Left ventricle myocardium inferior (tissue), 1 donor: ENCODE measurements at regions not wholly inside any gene's neighbourhood (a gene's known extent, or its start where the extent isn't known, plus 50 kb on each side); places are given as distances from the start of the nearest gene placed in this dataset.
A peak's percentile ranks its signal among the peaks of the same experiment; 100 is the strongest.

Source experiments
- DNase-seq: peaks from one replicate; pipeline ENCODE4 v3.0.0-alpha.2; 2020
- H3K27ac ChIP-seq: fragments of 200-600 bp; replicated peaks from 2 replicates; pipeline ENCODE4 v1.8.0; 2021
- H3K27me3 ChIP-seq: fragments of 200-600 bp; 2 replicates; pipeline ENCODE4 v1.8.0; 2021; ENCODE audit warnings: low read depth
- H3K36me3 ChIP-seq: fragments of 200-600 bp; 2 replicates; pipeline ENCODE4 v1.8.0; 2021
- H3K4me1 ChIP-seq: fragments of 200-600 bp; 2 replicates; pipeline ENCODE4 v1.8.0; 2021
- H3K4me3 ChIP-seq: fragments of 200-600 bp; 2 replicates; pipeline ENCODE4 v1.8.0; 2021; ENCODE audit warnings: mild to moderate bottlenecking, moderate library complexity
- H3K9me3 ChIP-seq: fragments of 200-600 bp; replicated peaks from 2 replicates; pipeline ENCODE4 v1.8.0; 2021
- CTCF ChIP-seq: fragments of 200-600 bp; IDR thresholded peaks from 2 replicates; pipeline ENCODE4 v1.8.0; 2021; ENCODE audit warnings: antibody characterized with exemption, mild to moderate bottlenecking, borderline replicate concordance
- intact Hi-C: fragments of 100-400 bp; cut with micrococcal nuclease; formaldehyde crosslinking; loops from one replicate; pipeline ENCODE4 v1.11.0; 2022
- donor health status: DM: no; HTN: yes; CAD: no; lungs with severe emphysema.

GRCh38 chr9:107605041-107605440 lies 115.5 kb upstream of the KLF4 start:
- Histone ChIP-seq H3K4me3 (no peak overlapping the region), H3K27me3 (no peaks in the 10 kb centered on the region), H3K4me1 (peaks cover 9% of the 10 kb centered on the region), H3K27ac (no peak overlapping the region), H3K9me3 (no peaks in the 10 kb centered on the region), H3K36me3 (no peaks in the 10 kb centered on the region)
- TF ChIP-seq CTCF, result no peak
- intact Hi-C loops, result no loop called here
- no peak for DNase-seq

DNA sequence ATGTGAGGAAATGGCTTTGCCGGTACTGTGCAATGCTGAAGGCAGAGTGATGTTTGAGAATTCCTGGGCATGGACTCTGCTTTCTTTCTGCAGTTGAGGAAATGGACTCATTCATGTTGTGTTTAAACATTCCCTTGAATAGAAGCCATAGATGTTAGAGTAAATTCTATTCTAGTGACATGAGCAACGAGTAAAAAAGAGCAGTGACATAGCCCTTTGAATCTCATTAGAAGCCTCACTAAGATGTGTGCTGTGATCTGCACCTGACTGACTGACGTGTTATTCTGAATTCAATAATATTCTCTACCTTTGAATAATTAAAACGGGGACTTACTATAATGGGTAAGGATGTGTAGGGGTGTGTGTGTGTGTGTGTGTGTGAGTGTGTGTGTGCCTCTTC lies 113.7 kb upstream of the KLF4 start:
- no peak for TF ChIP-seq CTCF
- Histone ChIP-seq H3K27me3 (no peaks in the 10 kb centered on the region), H3K27ac (peak overlapping the region; percentile 2), H3K4me3 (no peak overlapping the region), H3K36me3 (no peaks in the 10 kb centered on the region), H3K4me1 (peaks cover 17% of the 10 kb centered on the region), H3K9me3 (no peaks in the 10 kb centered on the region)
- no peak for DNase-seq
- intact Hi-C loops, result no loop called here

DNA sequence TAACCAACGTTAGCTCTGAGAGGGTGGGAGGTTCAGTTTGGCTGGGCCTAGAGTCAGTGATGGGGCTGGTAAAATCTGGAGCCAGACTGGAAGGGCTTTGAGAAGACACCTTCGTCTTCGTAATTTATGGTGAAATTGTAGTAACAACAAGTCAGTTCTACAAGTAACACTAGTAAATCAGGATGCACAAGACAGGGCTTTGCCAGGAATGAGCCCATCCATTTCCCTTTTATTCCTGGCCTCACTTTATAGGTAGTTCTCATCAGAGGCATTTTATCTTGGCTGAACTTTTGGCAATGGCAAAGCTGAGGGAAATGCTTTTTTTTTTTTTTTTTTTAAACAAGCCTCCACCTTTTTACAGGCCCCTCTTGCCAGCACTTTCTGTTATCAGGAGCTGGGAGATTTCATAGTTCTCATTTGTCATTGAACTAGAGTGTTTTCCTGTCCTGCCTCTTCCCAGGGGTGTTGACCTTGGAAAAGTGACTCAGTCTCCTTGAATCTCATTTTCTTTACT lies 110.5 kb upstream of the KLF4 start:
- TF ChIP-seq CTCF, result no peak
- H3K4me1 ChIP-seq, result peaks cover 23% of the 10 kb centered on the region
- H3K36me3 ChIP-seq, result no peaks in the 10 kb centered on the region
- DNase-seq, result no peak
- H3K4me3 ChIP-seq, result no peak overlapping the region
- peak overlapping the region; percentile 80 for H3K27ac ChIP-seq
- no peaks in the 10 kb centered on the region for H3K27me3 ChIP-seq
- intact Hi-C loops, result no loop called here
- no peaks in the 10 kb centered on the region for H3K9me3 ChIP-seq

DNA sequence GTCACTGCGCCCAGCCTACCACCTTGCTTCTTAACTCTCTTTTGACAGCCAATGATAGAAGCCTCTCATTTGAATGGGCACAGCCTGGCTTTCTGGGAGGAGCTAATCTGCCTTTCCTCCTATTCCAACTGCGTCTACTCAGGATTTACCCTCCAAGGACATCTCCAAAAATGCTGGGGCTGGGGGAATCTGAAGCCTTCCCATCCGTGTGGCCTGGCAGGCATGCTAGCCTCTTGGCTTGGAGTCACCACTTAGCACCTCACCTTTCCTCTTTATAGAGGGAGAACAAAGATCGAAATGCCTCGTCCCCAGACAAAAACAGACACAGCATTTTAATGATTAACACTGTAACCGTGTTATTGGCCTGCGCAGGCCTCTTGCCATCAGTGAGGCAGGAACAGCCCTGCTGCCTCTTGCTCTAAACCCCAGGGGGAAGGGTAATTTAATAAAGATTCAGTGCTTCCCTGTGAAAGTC lies 108.2 kb upstream of the KLF4 start:
- no peak for DNase-seq
- H3K9me3 ChIP-seq, result no peaks in the 10 kb centered on the region
- no peaks in the 10 kb centered on the region for H3K27me3 ChIP-seq
- H3K36me3 ChIP-seq, result no peaks in the 10 kb centered on the region
- no peak for TF ChIP-seq CTCF
- peaks cover 19% of the 10 kb centered on the region for H3K4me1 ChIP-seq
- H3K27ac ChIP-seq, result no peak overlapping the region
- intact Hi-C loops, result no loop called here
- no peak overlapping the region for H3K4me3 ChIP-seq

DNA sequence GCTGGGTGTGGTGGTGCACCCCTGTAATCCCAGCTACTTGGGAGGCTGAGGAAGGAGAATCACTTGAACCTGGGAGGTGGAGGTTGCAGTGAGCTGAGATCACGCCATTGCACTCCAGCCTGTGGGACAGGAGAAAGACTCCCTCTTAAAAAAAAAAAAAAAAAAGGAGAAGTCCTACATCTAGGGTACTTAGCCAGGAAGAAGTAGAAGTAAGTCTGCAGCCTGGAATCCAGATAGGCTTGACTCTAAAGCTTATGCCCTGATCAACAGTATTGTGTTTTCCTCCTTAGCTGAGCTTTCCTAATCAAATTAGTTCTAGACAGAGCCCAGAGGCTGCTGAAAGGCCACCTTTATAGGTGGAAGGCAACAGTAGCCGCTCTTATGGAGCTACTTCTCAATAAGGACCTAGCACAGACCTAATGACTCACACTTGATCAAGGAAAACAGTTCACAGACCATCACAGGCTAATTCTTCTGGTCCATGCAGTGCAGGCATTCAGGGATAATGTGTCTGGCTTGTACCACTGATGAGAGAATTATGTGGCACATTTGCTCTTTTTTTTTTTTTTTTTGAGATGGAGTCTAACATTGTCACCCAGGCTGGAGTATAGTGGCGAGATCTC lies 105.5 kb upstream of the KLF4 start:
- TF ChIP-seq CTCF, result no peak
- intact Hi-C loops, result no loop called here
- Histone ChIP-seq H3K4me3 (no peak overlapping the region), H3K36me3 (no peaks in the 10 kb centered on the region), H3K4me1 (peaks cover 14% of the 10 kb centered on the region), H3K27me3 (no peaks in the 10 kb centered on the region), H3K27ac (no peak overlapping the region), H3K9me3 (no peaks in the 10 kb centered on the region)
- DNase-seq, result no peak
